Kidney capillary endothelial cell (primary cell): ENCODE measurements at regions not wholly inside any gene's neighbourhood (a gene's known extent, or its start where the extent isn't known, plus 50 kb on each side); places are given as distances from the start of the nearest gene placed in this dataset.
A peak's percentile ranks its signal among the peaks of the same experiment; 100 is the strongest.
"Not testable (repeated sequence)": the region's sequence is repeated elsewhere in the genome, so short reads cannot be mapped to it uniquely, and the experiment has no call there.

Source experiments
- DNase-seq: peaks from one replicate; pipeline ENCODE4 v3.0.0-alpha.2; 2018; ENCODE audit warnings: low spot score

GRCh38 chr5:62223312-62223670 lies 82.7 kb upstream of the KIF2A start:
- not testable (repeated sequence) for DNase-seq

- DNase-seq: not testable (repeated sequence)
Measured at GRCh38 chr5:62224987-62225601, 80.9 kb upstream of the KIF2A start.

GRCh38 chr5:62230876-62231388 lies 75.1 kb upstream of the KIF2A start:
- not testable (repeated sequence) for DNase-seq

GRCh38 chr5:62231576-62231975 lies 74.4 kb upstream of the KIF2A start:
- DNase-seq: no peak

- DNase-seq: not testable (repeated sequence)
Measured at GRCh38 chr5:62232218-62232617, 73.8 kb upstream of the KIF2A start.

- DNase-seq: peak; percentile 67
Measured at GRCh38 chr5:62233083-62234046, 72.6 kb upstream of the KIF2A start.

- not testable (repeated sequence) for DNase-seq
Measured at GRCh38 chr5:62236593-62236992, 69.4 kb upstream of the KIF2A start.

GRCh38 chr5:62237944-62238343 lies 68.1 kb upstream of the KIF2A start:
- DNase-seq: not testable (repeated sequence)

DNA sequence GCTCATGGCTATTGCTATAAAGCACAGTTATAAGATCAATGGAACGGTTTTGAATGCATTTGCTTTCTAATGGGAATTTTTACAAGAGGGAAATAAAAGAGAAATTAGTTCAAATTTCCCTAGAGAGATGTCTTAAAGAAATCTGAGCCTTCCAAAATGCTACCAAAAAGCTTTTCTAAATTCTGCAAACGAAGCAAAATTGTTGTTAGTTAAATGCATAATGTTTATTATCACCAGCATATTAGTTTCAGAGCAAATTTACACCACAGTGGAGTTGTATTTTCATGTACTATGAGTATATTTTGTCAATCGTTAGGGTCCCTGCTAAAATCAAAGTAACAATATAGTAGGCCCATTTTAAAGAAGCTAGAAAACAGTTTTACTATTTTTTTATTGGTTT lies 67.4 kb upstream of the KIF2A start:
- DNase-seq: not testable (repeated sequence)

GRCh38 chr5:62240494-62240893 lies 65.5 kb upstream of the KIF2A start:
- DNase-seq: not testable (repeated sequence)

GRCh38 chr5:62242000-62242399 lies 64.0 kb upstream of the KIF2A start:
- not testable (repeated sequence) for DNase-seq

- DNase-seq: not testable (repeated sequence)
Measured at GRCh38 chr5:62243046-62243445, 63.0 kb upstream of the KIF2A start.

DNA sequence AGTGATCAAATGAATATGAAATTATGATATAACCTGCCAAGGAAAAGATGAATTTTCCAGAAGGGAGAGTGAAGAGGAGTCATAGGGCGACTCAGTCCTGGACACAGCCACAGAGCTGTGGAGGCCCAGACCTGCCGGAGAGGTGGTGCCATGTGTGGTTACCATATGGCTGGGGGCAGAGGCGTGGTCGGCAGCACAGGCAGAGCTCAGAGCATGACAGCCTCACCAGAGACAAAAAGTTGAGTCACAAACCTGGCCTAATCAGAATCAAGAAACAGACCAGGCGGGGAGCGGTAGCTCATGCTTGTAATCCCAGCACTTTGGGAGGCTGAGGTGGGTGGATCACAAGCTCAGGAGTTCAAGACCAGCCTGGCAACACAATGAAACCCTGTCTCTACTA lies 57.8 kb upstream of the KIF2A start:
- DNase-seq: not testable (repeated sequence)

DNA sequence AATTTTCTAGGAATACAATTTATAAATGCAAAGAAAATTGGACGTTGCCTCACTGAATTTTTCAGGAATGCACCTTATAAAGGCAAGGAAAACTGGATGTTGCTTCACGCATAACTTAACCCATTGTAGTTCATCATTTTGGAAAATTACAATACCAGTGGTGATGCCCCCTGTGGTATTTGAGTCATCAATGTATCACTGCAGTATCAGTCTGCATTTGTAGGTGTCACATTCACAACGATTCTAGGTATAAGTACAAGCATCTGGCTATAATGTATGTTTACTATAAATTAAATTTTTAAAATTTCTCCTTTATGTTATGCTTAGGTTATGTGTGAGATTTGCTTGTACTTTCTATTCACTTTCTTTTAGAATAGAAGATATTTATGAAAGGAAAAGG lies 55.9 kb upstream of the KIF2A start:
- not testable (repeated sequence) for DNase-seq

DNA sequence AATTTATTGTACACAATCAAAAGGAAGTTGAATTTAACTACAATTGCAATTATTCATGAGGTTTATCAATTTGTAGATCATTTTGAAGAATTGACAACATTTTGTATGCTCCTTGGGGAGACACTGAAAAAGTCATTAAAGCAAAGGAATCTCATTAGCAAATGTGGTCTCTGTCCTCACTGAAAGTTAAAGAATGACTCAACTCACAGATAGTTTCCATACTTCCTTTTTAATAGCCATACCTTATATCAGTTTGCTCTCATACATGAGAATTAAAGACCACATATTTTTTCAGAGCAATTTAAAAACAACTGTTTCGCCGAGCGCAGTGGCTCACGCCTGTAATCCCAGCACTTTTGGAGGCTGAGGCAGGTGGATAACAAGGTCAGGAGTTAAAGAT lies 55.1 kb upstream of the KIF2A start:
- DNase-seq: not testable (repeated sequence)

DNA sequence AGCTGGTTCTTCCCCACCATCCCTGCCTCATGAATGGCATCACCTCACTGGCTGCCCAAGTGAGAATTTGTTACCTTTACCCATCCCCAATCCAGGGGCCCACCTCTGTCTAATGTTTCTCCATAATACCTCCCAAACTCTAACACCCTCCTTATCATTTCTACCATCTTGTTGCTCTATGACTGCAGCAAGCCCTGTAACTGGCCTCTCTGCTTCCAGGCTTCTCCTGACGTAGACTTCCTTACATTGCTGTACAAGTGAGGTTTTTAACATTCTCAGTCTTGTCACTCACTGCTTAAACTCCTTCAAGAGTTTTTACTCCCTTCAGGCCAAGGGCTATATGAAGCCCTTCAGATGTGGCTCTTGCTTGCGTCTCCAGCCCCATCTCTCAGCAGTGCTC lies 53.5 kb upstream of the KIF2A start:
- DNase-seq: not testable (repeated sequence)

DNA sequence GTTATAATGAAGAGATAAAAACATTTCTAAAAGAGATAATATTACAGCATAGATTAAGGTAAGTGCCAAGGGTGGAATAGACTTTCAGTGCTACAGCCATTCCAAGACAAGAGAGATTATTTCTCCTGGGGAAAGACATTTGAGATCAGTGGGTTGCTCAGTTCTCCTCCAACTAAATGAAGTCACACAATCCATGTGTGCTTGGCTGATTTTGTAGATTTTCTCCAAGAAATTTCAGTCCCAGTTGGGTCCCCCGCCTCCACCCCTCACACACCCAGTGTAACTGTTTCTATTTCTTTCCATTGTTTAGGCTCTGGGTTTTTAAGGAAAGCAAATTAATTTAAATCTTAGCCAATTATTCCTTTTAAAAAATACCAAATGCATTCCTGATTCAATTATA lies 50.5 kb upstream of the KIF2A start:
- DNase-seq: not testable (repeated sequence)

GRCh38 chr5:62256161-62257019 lies 49.6 kb upstream of the KIF2A start:
- no peak for DNase-seq
